GM18519 (cell line): ENCODE measurements at regions not wholly inside any gene's neighbourhood (a gene's known extent, or its start where the extent isn't known, plus 50 kb on each side); places are given as distances from the start of the nearest gene placed in this dataset.

Source experiments
- ATAC-seq: cut with Tn5 transposase; IDR thresholded peaks from one replicate; pipeline ENCODE4 v1.9.1; 2021; ENCODE audit warnings: mild to moderate bottlenecking, moderate library complexity; ENCODE audit not compliant: unreplicated experiment, low FRiP score

DNA sequence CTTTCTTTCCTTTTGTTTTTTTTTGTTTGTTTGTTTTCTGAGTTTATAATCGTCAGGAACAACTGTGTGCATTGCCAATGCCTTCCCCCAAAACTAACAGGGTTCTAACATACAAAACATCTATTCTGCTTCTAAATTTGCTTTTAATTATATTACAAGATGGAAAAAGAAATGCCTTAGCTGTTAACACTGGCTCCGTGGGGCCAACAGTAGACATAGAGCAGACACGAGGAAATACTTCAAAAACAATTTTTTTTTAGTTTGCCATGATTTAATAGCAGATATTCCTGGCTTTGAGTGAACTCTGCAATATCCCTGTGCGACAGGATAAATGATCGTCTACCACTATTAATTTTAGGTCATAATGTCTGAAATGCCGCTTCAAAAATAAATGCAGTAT, 153.3 kb upstream of the HNRNPA3 start:
- ATAC-seq: no peak

DNA sequence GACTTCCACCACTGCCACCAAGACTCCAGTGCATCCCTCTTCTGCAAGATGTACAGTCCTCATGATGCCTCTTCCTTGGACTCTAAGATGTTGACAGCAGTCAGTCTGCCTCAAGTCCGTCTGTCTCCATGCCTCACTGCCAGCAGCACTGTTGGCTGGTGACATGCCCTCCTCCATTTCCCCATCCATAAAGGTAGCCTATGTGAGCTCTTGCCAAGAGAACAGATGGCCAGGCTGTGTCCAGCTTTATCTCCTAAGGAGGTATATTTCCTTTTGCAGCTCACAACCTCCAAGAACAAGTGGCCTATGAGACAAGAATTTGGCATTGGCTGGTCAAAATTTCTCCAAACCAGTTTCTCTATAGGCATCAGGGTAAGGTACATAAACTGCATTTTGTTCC, 149.3 kb upstream of the HNRNPA3 start:
- no peak for ATAC-seq

DNA sequence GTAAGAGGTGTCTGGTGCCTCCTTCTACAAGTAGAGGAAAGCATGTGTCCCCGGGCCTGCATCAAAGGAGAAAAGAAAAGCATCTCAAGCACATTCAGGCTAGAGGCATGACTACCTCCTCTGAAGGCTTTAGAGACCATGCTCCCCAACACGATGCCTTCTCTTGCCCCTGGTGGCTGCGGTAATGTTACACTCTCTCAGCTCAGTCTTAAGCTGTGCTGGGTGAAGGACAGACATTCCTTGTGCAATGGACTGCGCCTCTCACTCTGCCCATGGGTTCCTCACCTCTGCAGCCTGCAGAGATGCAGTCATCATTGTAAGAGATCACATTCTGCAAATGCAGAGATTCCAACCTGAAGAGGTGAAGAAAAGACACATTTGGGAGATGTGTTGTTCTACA, 148.2 kb upstream of the HNRNPA3 start:
- no peak for ATAC-seq

DNA sequence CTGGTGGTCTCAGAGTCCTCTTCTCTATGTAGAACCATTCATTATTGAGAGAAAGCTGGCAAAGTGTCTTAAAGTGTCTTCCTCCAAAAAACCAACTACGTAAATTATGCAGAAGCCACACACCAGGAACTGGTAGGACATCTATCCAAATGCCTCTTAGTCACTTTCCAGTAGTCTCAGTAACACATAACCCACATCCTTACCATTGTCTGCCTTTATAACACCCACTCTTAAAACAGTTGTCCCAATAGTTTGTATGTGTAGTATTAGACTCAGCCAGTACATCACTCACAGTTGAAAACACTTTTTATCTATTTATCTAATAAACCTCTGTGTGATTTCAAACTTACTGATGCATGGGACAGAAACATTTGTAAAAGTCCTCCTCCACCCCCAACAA, 143.6 kb upstream of the HNRNPA3 start:
- no peak for ATAC-seq

DNA sequence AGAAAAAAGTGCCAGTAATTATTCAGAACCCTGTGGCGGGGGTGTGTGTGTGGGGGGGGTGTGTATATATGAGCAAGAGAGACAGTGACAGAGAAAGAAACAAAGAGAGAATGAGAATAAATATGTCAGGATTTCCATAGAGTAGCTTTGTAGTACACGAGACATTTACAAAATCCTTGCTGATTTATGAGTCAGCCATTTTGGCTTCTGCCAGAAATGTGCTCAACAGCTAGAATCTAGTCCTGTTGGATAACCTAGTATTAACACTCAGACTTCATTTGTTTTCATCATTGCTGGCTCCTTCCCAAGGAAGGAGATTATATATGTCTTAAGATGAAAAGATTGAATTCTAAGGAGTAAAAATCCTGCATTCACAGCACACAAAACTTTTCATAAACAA, 140.5 kb upstream of the HNRNPA3 start:
- no peak for ATAC-seq

DNA sequence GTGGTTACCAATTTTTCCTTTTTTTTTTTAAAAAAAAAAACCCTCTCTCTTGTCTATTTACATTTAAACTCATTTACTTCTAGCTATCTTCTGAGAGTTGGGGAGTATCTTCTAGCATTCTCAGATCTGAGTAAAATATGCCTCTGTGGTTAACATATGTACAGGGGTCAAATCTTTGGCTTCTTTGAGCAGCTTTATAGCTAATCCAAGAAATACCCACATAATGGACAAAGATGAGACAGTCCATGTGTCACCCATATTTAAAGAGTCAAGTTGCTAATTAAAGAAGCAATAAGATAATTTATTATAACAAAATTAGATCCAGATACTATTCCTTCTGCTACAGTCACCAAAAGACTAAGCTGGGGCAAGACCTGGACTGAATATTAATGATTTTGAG, 139.0 kb upstream of the HNRNPA3 start:
- no peak for ATAC-seq

DNA sequence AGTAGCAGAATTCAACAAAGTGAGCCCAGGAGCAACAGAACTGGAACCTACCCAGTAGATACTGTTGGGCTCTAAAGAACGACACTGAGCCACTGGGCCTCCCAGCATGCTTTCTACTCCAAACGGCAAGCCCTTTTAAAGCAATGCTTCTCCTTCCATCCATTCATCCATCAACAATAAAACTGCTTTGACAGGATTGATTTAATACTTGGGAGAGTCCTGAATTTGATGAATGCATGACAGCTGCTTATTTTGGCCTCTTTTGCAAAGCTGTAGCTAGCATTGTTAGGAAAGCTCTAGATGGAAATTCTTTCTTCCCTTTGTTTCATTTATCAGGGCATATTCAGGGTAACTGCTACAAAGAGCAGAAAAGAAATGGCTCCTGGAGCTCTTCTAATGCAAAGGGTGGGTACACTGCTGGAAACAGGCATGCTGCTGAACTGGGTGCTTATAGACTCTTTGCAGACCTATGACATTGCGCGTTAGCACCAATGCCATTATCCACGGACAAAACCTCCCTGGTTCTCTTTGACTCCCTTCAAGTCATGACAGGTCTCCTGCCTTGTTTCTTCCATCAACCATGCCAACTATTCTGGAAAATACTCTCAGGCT, 138.4 kb upstream of the HNRNPA3 start:
- no peak for ATAC-seq

DNA sequence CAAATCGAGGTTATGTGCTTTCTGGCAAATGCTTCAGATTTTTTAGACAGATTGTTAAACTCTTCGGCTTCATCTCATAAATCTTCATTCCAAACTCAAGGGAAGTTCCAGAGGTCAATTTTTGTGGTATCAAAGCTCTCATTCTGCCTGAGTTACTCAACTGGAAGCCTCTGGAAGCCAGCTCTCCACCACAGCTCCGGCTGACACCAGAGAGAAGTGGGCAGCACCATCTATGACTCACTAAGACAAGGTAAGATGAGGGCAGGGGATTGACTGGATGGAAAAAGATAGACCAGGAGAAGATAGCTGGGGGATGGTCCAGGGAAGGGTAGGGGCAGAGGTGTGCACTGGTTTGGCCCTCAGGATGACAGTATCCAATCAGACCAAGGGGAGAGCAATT, 137.3 kb upstream of the HNRNPA3 start:
- ATAC-seq: no peak

DNA sequence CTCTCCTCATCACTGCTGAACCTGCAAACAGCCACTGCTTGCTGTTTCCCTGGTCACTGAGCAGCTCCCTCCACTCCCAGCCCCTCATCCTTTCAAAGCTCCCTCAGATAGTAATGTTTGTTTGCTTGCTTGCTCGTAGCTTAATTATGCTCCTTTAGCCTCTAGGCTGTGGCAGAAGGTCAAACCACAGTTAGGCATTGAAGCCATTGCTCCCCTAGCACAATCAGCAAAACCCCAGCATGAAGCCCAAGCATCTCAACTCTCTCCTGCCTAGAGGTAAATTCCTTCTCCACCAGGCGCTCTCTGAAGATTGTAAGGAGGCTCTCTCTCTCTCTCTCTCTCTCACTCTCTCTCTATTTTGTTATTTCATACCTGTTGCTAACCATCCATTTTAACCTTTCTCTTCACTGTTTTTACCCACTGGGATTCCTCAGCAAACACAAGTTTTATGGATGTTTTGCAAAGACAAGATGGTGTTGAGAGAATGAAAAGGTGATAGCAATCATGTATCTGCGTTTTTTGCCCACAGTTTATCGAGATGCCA, 135.9 kb upstream of the HNRNPA3 start:
- ATAC-seq: no peak

DNA sequence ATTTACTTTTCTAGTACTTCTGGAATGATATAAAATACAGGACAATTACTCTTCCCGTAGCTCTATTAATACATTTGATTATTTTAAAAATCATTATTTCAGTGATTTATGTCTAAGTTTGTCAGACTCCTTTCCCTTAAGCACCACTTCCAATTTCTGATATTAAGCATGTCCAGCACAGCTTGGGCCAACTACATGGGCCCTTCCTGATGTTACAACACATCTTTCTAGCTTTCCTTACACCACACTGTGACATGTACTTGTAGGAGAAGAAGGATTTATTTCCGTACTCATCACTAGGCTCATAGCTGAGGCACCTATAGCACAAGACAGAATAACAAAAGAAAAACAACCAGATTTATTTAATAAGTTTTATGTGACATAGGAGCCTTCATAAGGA, 134.8 kb upstream of the HNRNPA3 start:
- ATAC-seq: no peak

DNA sequence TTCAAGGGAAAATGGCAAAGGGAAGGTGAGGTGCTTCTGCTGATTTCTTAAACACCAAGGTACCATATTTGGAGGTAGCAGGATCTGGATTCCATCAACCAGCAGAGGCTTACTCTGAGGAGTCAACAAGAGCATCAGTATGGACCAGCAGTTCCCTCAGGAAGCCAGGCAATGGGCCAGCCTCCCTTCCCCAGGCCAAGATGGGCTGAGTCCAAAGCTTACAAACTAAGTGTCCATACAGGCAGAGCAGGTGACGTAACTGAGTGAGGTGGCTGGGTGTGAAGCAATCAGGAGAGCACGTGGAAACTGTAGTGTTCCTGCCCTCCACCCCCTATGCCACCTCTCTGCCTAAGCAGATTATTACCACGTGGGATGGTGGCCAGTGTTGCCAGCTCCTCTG, 134.2 kb upstream of the HNRNPA3 start:
- no peak for ATAC-seq

DNA sequence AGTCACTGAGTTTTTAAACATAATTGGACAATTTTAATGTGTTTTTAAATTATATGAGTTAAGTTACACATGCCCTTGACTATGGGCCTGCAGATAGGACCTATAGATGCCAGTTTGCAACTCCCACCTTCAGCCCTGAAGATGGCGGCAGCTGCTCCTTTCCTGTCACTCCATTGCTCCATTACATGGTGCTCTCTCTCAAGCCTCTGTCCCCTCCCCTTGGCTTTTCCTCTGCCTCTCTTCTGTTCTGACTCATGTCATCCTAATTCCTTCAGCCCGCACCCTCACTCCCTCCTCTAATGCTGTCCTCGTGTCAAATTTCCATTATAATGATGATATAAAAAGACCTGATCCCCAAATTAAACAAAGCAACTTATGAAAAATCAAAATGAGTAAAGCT, 133.7 kb upstream of the HNRNPA3 start:
- ATAC-seq: no peak

DNA sequence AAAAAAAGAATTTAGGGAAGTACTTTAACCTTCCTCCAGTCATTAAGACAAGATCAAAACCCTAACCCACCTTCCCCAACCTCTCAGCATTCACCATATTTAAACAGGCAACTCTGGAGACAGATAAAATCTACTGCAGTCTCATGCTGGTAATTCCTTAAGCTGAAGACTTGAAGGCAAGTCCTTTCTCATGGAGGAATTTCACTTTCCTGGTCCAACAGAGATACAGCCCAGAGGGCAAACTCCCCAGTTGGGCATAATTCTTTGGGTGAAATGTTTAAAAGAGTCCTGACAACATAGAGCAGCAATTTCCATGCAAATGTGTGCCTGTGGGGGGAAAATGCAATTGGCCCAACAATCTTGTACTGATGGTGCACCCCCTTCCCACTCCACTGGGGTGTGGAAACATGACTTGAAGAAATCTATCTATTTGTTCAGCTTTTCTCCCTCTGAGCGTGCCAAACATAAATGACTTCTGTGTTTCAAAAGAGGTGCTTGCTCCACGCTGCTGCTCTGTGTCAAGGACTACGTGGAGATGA, 131.8 kb upstream of the HNRNPA3 start:
- ATAC-seq: no peak

DNA sequence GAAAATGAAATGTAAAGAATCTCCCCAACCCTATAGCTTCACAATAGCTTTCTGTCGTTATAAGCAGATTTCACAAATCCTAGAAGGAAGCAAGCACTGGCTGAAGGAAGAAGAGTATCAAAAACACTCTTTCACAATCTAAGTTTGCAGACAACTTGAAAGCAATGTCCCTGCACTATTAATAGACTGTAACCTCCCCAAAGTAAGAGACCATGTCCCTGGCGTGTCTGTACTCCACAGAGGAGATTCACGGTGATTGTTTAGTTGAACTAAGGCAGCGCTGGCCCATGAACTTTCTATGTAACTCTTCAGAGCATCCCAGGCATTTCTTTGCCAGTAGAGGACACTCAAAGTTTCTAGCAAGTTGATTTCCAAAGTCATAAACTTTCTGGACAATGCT, 128.0 kb upstream of the HNRNPA3 start:
- ATAC-seq: no peak

DNA sequence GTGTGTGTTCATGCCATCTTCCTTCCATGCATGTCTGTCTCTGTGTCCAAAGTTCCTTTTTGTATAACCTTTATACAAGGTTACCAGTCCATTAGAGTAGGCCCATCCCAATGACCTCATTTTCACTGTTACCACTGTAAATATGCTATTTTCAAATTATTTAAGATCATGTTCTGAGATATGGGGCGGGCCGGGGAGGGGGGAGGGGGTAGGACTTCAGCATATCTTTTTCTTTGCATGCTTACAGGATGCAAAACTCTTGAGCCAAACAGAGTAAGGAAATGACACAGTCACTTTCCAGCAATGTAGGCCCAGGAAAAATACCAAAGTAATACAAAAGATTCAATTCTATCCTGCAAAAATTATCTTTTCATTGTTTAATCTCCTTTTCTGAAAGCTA, 124.1 kb upstream of the HNRNPA3 start:
- no peak for ATAC-seq

DNA sequence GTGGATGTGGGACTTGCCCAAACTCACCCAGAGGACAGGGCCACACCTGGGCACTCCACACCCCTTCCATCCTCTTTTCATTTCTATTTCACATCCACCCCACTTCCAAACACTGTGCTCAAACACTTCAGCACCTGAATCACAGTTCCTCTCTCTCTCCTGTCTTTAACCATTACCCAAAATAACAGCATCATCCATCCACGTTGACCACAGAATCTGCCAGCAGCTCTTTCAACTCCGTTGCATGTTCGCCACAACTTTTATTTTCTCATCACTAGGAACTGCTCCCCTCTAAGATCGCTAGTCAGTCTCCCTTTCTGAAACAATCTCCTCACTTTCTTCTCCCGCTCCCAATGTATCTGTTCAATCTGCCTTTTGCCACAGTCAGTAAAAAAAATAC, 121.6 kb upstream of the HNRNPA3 start:
- ATAC-seq: no peak

DNA sequence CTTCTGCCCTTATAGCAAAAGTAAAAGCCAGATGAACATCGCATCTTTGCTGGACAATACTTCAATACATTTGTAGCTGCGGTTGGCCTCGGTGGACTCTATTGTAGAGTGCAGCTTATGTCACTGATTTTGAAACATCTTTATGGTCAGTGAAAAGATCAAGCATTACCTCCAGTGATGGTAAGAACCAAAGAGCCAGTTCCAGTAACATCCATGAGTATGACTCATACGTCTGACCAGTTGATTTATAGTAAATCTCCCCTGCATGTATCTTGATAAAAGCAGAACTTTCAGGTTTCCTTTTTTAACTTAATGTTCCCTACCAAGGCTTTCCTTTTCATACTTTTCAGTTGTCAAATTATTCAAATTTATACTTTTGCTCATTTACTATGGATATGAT, 119.2 kb upstream of the HNRNPA3 start:
- ATAC-seq: no peak

DNA sequence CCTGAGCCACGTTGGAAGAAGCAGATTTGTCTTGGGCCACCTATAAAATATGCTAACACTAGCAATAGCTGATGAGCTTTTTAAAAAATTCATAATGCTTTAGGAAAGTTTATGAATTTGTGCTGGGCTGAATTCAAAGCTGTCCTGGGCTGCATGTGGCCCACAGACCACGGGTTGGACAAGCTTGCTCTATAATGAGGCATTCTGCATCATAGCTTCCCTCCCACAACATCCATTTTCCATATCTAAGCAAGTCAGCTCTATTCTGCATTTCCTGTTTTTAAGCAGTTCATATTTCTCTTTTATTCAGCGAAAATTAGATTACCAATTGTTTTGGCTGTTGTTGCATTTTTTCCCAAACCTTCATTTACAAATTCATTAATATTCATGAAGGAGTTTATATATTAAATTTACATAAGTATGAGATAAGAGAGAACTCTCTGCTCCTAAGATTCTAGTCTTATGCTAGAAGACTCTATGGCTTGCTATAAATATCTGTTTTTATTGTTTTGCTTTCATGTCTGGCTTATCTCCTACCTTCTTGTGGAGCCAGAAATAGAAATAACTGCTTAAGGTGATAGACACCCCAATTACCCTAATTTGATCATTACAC, 114.5 kb upstream of the HNRNPA3 start:
- ATAC-seq: no peak

DNA sequence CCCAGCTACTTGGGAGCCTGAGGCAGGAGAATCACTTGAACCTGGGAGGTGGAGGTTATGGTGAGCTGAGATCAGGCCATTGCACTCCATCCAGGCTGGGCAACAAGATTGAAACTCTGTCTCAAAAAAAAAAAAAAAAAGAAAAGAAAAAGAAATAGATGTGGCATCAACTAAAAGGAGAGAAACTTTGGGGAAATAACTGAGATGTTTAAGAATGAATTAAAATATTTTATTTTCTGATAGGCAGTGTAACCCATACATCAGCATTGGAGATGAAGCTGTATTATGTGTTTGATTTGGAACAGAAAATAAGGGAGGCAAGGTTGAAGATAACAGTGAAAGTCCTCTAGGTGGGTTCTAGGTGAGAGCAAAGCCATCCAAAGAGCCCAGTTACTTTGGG, 110.7 kb upstream of the HNRNPA3 start:
- no peak for ATAC-seq

DNA sequence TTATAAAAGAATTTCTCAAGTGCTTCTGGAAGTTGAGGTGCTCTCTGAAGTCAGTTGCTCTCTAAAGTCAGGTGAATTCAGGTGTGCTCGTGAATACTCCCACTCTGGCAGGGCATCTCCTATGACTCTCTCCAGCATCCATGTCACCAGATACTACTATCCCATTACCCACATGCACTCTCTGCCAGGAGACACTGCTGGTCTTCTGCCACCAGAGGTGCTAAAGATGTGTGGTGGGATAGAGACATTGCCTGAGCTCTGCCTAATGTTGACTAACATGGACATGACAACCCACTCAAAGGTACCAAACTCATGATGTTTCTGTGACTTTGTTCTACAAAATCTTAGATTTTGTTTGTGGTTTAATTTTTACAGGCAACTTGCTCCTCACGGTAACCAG, 106.4 kb upstream of the HNRNPA3 start:
- no peak for ATAC-seq

DNA sequence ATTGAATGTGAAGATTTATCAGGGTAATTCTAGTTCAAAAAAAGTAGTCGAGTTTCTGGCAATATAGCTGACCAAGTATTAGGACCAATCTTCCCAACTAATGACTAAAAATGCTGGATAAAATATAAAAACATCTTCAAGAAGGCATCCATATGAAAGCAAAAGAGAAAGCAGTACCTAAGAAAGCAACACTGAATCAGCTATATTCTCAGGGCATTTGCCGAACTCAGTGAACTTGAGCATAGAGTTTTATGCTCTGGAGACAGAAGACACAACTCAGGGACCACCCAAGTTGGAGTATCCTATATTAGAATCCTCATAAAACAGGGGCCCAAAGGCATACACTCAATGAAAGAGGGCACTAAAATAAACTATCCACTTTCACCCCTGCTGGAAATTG, 103.7 kb upstream of the HNRNPA3 start:
- ATAC-seq: no peak

DNA sequence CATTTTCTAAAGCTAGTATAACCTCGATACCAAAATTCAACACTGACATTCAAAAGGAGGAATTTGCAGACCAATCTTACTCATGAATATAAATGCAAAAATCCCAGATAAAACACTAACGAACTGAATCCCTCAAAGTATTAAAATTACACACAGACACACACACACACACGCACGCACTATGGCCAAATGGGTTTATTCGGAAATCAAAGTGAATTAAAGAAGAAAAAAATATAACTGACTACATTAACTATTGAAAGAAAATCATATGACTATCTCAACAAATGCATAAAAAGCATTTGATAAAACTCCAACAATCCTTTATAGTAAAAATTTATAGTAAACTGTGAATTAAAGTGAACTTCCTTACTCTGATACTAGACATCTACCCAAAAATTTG, 97.9 kb upstream of the HNRNPA3 start:
- ATAC-seq: no peak
